ENCODE measurements at regions not wholly inside any gene's neighbourhood (a gene's known extent, or its start where the extent isn't known, plus 50 kb on each side); places are given as distances from the start of the nearest gene placed in this dataset.
"Not testable (repeated sequence)": the region's sequence is repeated elsewhere in the genome, so short reads cannot be mapped to it uniquely, and the experiment has no call there.

DNA sequence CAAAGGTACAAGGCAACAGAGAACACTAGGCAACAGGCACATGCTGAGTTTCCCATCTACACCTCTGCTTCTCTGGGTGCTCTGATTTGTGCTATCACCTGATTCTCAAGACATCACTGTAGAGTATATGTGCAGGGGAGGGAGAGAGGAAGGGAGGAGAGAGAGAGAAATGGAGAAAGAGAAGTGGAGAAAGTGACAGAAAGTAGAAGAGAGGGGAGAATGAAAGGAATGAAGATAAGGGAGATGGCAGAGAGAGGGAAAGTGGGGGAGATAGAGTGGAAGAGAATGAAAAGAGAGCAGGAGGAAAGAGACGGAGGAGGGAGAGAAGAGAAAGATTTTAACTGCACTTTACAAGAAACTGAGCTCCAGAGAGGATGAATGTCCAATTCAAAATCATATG lies 340.7 kb upstream of the CDH5 start:
- no peak overlapping the region for H3K27ac ChIP-seq
- DNase-seq = no peak
- H3K36me3 ChIP-seq = no peaks in the 10 kb centered on the region
- intact Hi-C loops (cut with DNase I; ENCODE audit: low total_unique reads) = no loop called here
- H3K4me3 ChIP-seq = no peak overlapping the region
- no peaks in the 10 kb centered on the region for H3K27me3 ChIP-seq
- H3K9me3 ChIP-seq = peaks cover 0 to 4% of the 10 kb centered on the region in 2 donors
- TF ChIP-seq, protein P1, sequence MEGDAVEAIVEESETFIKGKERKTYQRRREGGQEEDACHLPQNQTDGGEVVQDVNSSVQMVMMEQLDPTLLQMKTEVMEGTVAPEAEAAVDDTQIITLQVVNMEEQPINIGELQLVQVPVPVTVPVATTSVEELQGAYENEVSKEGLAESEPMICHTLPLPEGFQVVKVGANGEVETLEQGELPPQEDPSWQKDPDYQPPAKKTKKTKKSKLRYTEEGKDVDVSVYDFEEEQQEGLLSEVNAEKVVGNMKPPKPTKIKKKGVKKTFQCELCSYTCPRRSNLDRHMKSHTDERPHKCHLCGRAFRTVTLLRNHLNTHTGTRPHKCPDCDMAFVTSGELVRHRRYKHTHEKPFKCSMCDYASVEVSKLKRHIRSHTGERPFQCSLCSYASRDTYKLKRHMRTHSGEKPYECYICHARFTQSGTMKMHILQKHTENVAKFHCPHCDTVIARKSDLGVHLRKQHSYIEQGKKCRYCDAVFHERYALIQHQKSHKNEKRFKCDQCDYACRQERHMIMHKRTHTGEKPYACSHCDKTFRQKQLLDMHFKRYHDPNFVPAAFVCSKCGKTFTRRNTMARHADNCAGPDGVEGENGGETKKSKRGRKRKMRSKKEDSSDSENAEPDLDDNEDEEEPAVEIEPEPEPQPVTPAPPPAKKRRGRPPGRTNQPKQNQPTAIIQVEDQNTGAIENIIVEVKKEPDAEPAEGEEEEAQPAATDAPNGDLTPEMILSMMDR (IDR thresholded peaks at IDR 0.05) = no peak
- TF ChIP-seq POLR2A (IDR thresholded peaks at IDR 0.05) = no peak
- H3K4me1 ChIP-seq = no peaks in the 10 kb centered on the region

DNA sequence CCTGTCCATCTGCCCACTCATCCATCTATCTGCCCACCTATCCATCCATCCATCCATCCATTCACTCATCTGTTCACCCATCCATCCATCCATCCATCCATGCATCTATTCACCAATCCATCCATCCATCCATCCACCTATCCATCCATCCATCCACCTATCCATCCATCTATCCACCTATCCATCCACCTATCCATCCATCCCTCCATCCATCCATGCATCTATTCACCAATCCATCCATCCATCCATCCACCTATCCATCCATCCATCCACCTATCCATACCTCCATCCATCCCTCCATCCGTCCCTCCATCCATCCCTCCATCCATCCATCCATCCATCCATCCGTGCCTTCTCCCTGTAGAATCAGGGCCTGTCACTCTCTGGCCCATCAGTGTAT lies 341.9 kb upstream of the CDH5 start:
- H3K27ac ChIP-seq; H3K27me3 ChIP-seq; H3K4me1 ChIP-seq; DNase-seq; intact Hi-C loops (cut with DNase I; ENCODE audit: low total_unique reads); H3K36me3 ChIP-seq; H3K4me3 ChIP-seq; H3K9me3 ChIP-seq: not testable (repeated sequence)

DNA sequence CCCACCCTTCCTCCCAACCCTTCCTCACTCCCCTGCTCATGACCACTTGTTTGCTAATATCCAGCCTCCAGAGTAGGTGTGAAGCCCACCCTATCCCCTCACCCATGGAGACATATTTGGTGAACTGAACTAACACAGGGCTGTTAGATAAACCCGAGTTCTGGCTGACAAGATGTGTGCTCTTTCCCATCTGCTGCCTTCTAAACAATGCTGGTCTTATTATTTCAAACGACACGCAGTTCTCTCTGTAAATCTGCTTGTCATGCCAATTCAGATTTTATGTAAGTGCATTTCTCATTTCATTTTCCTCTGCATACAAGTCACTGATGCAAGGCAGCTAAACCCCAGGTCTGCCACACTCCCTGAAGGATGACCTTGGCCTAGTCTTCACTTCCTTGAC lies 343.0 kb upstream of the CDH5 start:
- DNase-seq = no peak
- H3K4me1 ChIP-seq = no peaks in the 10 kb centered on the region
- no peaks in the 10 kb centered on the region for H3K36me3 ChIP-seq
- no peak overlapping the region for H3K27ac ChIP-seq
- intact Hi-C loops (cut with DNase I; ENCODE audit: low total_unique reads) = no loop called here
- no peak overlapping the region for H3K4me3 ChIP-seq
- no peaks in the 10 kb centered on the region for H3K27me3 ChIP-seq
- TF ChIP-seq, protein P1 (IDR thresholded peaks at IDR 0.05) = no peak
- H3K9me3 ChIP-seq = peaks cover 0 to 4% of the 10 kb centered on the region in 2 donors

DNA sequence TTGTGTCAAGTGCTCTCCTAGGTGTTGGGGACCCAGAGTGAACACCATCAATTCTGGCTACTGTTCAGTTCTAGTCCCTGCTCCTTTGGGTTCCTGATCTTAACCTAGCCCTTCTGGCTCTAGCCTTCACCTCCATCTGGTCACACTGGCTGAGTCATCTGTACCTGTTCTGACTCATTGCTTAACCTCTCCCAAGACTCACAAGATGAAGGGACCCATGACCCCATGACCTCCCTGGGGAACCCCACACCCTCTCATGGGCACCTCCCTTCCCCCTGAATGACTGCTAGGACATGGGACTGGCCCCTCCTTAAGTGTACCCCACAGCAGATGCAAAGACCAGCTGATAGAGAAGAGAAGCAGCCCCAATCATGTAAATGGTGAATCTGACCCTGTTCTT lies 345.8 kb upstream of the CDH5 start:
- Histone ChIP-seq H3K36me3 (no peaks in the 10 kb centered on the region), H3K4me3 (no peak overlapping the region), H3K9me3 (peaks cover 0 to 4% of the 10 kb centered on the region in 2 donors), H3K4me1 (no peaks in the 10 kb centered on the region), H3K27ac (no peak overlapping the region), H3K27me3 (no peaks in the 10 kb centered on the region)
- TF ChIP-seq POLR2A (IDR thresholded peaks at IDR 0.05) = no peak
- TF ChIP-seq, protein P1 (IDR thresholded peaks at IDR 0.05) = no peak
- no peak for DNase-seq
- intact Hi-C loops (cut with DNase I; ENCODE audit: low total_unique reads) = no loop called here

DNA sequence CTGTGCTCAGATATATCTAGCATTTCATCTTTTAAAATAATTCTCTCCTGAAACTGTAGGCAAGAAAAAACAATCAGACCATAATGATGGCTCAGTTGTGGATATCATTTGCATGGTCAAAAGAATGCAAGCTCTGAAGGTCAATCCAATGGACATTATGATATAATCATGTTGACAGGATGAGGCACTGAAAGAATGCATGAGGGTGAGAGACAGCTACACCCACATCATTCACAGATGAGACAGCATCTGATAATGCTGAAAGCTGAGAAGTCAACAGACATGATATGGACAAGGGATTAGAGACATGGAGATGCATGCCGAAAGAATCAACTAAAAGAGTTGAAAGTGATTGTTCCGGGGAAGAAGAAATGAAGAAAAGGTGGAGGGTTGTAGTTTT lies 346.4 kb upstream of the CDH5 start:
- H3K27me3 ChIP-seq = no peaks in the 10 kb centered on the region
- no peak for DNase-seq
- peaks cover 0 to 4% of the 10 kb centered on the region in 2 donors for H3K9me3 ChIP-seq
- TF ChIP-seq, protein P1 (IDR thresholded peaks at IDR 0.05) = no peak
- TF ChIP-seq POLR2A (IDR thresholded peaks at IDR 0.05) = no peak
- H3K4me3 ChIP-seq = no peak overlapping the region
- H3K27ac ChIP-seq = no peak overlapping the region
- H3K36me3 ChIP-seq = no peaks in the 10 kb centered on the region
- H3K4me1 ChIP-seq = no peaks in the 10 kb centered on the region
- intact Hi-C loops (cut with DNase I; ENCODE audit: low total_unique reads) = no loop called here

DNA sequence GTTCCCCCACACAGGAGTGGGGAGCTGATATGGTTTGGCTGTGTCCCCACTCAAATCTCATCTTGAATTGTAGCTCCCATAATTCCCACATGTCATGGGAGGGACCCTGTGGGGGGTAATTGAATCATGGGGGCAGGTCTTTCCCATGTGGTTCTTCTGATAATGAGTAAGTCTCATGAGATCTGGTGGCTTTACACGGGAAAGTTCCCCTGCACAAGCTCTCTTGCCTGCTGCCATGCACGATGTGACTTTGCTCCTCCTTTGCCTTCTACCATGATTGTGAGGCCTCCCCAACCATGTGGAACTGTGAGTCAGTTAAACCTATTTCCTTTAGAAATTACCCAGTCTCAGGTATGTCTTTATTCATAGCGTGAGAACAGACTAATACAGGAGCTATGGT lies 347.0 kb upstream of the CDH5 start:
- H3K27ac ChIP-seq; H3K27me3 ChIP-seq; H3K4me3 ChIP-seq; H3K9me3 ChIP-seq; DNase-seq; H3K36me3 ChIP-seq; H3K4me1 ChIP-seq; intact Hi-C loops (cut with DNase I; ENCODE audit: low total_unique reads): not testable (repeated sequence)

Data from uterus (tissue), 3 donors.